RWPE2 (cell line): ENCODE measurements at regions not wholly inside any gene's neighbourhood (a gene's known extent, or its start where the extent isn't known, plus 50 kb on each side); places are given as distances from the start of the nearest gene placed in this dataset.
A peak's percentile ranks its signal among the peaks of the same experiment; 100 is the strongest.

ENCODE experiments used
- ATAC-seq: fragments of 200-7000 bp; cut with Tn5 transposase; 3 replicates; pipeline ENCODE4 v1.9.1; 2021; ENCODE audit warnings: low read depth
- DNase-seq: peaks from one replicate; pipeline ENCODE4 v3.0.0-alpha.2; 2020; ENCODE audit warnings: low spot score
- H3K27ac ChIP-seq: fragments of 450-650 bp; 2 replicates; pipeline ENCODE4 v1.5.1; 2017; ENCODE audit warnings: mild to moderate bottlenecking; ENCODE audit not compliant: poor library complexity, severe bottlenecking
- H3K27me3 ChIP-seq: fragments of 250-450 bp; sonication (Bioruptor Pico); 2 replicates; pipeline ENCODE4 v1.5.1; 2021; ENCODE audit warnings: mild to moderate bottlenecking, moderate library complexity; ENCODE audit not compliant: insufficient read depth, poor library complexity, severe bottlenecking
- H3K36me3 ChIP-seq: fragments of 250-450 bp; sonication (Bioruptor Pico); 2 replicates; pipeline ENCODE4 v1.5.1; 2020; ENCODE audit warnings: low read depth, mild to moderate bottlenecking, moderate library complexity
- H3K4me1 ChIP-seq: fragments of 250-450 bp; sonication (Bioruptor Pico); 2 replicates; pipeline ENCODE4 v1.5.1; 2021; ENCODE audit warnings: mild to moderate bottlenecking, moderate library complexity; ENCODE audit not compliant: insufficient read depth, poor library complexity, severe bottlenecking
- H3K4me3 ChIP-seq: fragments of 250-450 bp; sonication (Bioruptor Pico); 2 replicates; pipeline ENCODE4 v1.5.1; 2021; ENCODE audit warnings: mild to moderate bottlenecking, moderate library complexity; ENCODE audit not compliant: severe bottlenecking
- H3K9me3 ChIP-seq: fragments of 250-450 bp; sonication (Bioruptor Pico); 2 replicates; pipeline ENCODE4 v1.5.1; 2021; ENCODE audit warnings: mild to moderate bottlenecking, moderate library complexity; ENCODE audit not compliant: severe bottlenecking
- CTCF ChIP-seq: fragments of 450-650 bp; IDR thresholded peaks from one replicate; pipeline ENCODE4 v1.5.1; 2017; ENCODE audit warnings: mild to moderate bottlenecking, moderate library complexity; ENCODE audit not compliant: poor library complexity, severe bottlenecking

GRCh38 chr4:106585915-106586349 is 217.4 kb upstream of the GIMD1 start:
- Histone ChIP-seq H3K27me3 (no peaks in the 10 kb centered on the region), H3K27ac (peak overlapping the region; percentile 99), H3K36me3 (no peaks in the 10 kb centered on the region), H3K4me1 (peaks cover 55% of the 10 kb centered on the region), H3K9me3 (no peaks in the 10 kb centered on the region), H3K4me3 (no peak overlapping the region)
- no peak for TF ChIP-seq CTCF
- peak; percentile 60 for ATAC-seq
- DNase-seq, result no peak

GRCh38 chr4:106584337-106584989 is 215.9 kb upstream of the GIMD1 start:
- Histone ChIP-seq H3K4me3 (no peak overlapping the region), H3K27me3 (no peaks in the 10 kb centered on the region), H3K4me1 (peaks cover 55% of the 10 kb centered on the region), H3K9me3 (no peaks in the 10 kb centered on the region), H3K36me3 (no peaks in the 10 kb centered on the region), H3K27ac (peak overlapping the region; percentile 99)
- DNase-seq, result no peak
- ATAC-seq, result no peak
- no peak for TF ChIP-seq CTCF

- H3K36me3 ChIP-seq, result no peaks in the 10 kb centered on the region
- DNase-seq (no peak), ATAC-seq (peak; percentile 88)
- H3K4me3 ChIP-seq, result no peak overlapping the region
- peaks cover 55% of the 10 kb centered on the region for H3K4me1 ChIP-seq
- TF ChIP-seq CTCF, result no peak
- H3K27ac ChIP-seq, result peak overlapping the region; percentile 99
- H3K9me3 ChIP-seq, result no peaks in the 10 kb centered on the region
- no peaks in the 10 kb centered on the region for H3K27me3 ChIP-seq
These were observed 215.0 kb upstream of the GIMD1 start for GRCh38 chr4:106583567-106583966.

GRCh38 chr4:106583108-106583507 is 214.5 kb upstream of the GIMD1 start:
- DNase-seq (no peak), ATAC-seq (no peak)
- Histone ChIP-seq H3K36me3 (no peaks in the 10 kb centered on the region), H3K9me3 (no peaks in the 10 kb centered on the region), H3K4me3 (no peak overlapping the region), H3K4me1 (peaks cover 54% of the 10 kb centered on the region), H3K27ac (peak overlapping the region; percentile 99), H3K27me3 (no peaks in the 10 kb centered on the region)
- no peak for TF ChIP-seq CTCF

GRCh38 chr4:106582103-106582502 is 213.5 kb upstream of the GIMD1 start:
- H3K4me1 ChIP-seq, result peaks cover 44% of the 10 kb centered on the region
- ATAC-seq, result no peak
- H3K27ac ChIP-seq, result peak overlapping the region; percentile 99
- no peak for DNase-seq
- no peak for TF ChIP-seq CTCF
- no peaks in the 10 kb centered on the region for H3K27me3 ChIP-seq
- no peak overlapping the region for H3K4me3 ChIP-seq
- H3K9me3 ChIP-seq, result no peaks in the 10 kb centered on the region
- no peaks in the 10 kb centered on the region for H3K36me3 ChIP-seq
